Endothelial cell of hepatic sinusoid (primary cell): ENCODE measurements at regions not wholly inside any gene's neighbourhood (a gene's known extent, or its start where the extent isn't known, plus 50 kb on each side); places are given as distances from the start of the nearest gene placed in this dataset.

Source experiments
- in situ Hi-C: cut with HindIII; loops from 2 replicates; pipeline ENCODE4 v1.10.0; 2017; ENCODE audit warnings: low sequenced_read_pairs

DNA sequence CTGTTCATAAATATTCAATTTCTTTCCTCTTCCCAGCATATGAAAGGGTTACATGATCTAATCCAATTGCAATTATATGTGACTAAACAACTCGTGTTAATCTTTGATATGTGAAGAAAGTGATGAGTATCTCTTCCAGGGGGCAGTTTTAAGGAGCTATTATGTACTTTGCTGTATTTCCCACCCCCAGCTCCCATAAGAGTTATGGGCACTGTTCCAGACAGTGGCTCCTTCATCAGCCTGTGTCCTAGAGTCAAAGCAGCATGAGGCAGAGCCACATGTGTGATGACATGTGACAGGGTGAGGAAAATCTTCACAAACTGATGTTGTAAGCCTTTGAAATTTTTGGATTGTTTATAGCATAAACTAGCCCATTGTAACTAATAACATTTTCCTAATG is 315.4 kb downstream of the DIPK2A start:
- in situ Hi-C loops, result no loop called here

DNA sequence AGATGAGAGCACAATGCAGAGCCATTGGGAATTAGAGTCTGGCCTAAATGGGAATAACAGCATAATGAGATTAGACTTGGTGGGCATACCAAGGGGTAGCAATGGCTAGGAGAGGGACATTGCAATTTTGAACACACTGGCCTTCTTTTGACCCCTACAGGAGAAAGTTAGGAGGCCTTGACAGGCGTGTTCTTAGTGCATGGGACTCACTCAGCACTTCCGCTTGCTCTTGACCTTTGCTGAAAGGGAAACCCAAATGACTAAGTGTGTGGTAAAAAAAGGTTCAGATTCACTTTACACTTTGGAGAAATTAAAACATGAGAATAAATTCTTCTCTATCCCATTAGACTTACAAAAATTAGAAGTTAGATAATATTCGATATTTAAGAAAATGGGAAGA is 317.4 kb downstream of the DIPK2A start:
- in situ Hi-C loops, result no loop called here

DNA sequence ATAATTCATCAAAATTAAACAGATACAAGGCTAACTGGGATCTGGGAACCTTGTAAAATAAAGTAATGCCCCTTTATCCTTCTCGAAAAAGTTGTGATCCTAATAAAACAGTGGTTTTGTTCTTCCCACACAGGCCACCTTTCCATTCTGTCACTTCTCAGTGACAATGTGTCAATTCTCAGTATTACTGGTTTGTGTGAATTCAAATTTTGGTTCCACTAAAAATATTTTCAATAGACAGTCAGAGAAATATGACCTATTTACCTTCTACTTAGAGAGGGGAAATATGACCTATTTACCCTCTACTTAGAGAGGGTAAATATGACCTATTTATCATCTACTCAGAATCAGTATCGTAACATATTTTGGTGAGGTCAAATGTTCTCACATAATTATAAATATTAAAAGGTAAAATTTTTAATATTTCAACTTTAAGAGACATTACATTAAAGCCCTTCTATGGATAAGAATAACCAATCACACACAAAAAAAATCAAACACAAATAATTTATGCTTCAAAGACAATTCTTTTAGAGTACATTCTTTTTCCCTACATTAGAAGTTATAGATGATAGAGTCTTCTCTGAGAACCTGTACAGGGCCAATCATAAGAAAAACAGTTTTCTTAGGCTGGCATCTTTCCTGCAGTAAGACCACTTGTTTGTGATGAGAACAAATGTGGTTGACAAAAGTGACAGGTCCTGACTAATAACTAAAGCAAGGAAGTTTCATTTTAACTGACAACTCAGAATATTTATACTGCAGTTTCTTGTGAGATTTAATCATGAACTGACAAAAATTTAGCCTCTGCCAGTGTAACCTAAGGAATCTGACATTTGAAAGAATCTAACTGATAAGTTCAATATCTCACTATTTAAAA is 323.3 kb downstream of the DIPK2A start:
- in situ Hi-C loops, result no loop called here

DNA sequence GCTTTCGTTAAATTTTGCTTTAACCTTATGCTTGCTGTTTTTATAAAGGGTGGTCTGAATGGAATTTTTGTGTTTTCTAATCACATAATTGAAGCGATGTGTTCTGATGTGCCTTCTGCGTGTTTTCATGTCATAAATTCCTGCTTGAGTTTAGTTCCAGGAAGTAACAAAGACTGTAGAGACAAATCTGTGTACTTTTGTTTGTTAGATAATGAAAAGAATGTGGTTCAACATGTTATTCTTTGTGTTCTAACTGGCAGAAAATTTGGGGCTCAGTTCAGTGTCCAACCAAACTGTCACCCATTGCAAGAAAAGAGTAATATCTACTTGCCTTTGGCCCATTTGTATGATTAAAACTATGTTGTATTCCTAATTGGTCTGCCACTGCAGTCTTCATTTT is 324.0 kb downstream of the DIPK2A start:
- in situ Hi-C loops, result no loop called here

DNA sequence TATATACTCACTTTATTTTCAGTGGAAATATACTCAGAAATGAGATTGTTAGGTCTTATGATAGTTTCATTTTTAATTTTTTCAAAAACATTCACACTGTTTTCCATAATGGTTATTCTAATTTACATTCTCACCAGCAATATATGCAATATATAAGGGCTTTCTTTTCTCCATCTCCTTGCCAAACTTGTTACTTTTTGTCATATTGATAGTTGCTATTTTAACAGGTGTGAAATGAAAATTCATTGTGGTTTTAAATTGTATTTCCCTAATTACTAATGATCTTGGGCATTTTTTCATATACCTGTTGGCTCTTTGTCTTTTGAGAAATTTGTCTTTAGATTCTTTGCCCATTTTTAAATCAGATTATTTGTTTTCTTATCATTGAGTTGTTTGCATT is 325.2 kb downstream of the DIPK2A start:
- in situ Hi-C loops, result no loop called here

DNA sequence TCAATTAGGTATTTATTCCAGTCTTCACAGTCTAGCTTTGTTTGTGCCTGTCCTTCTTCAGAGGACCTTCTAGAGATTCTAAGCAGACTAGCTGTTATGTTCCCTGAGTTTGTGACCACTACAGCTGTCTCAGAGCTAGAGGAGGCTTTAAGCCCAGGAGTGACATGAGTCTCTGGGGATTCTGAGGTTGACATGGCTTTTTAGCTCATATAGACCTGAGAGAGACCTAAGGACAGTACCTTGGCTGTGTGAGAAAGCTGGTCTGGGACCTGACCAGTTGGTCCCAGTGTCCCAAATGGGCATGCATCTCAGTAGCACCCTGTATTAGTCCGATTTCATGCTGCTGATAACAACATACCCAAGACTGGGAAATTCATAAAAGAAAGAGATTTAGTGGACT is 330.2 kb downstream of the DIPK2A start:
- in situ Hi-C loops, result no loop called here

DNA sequence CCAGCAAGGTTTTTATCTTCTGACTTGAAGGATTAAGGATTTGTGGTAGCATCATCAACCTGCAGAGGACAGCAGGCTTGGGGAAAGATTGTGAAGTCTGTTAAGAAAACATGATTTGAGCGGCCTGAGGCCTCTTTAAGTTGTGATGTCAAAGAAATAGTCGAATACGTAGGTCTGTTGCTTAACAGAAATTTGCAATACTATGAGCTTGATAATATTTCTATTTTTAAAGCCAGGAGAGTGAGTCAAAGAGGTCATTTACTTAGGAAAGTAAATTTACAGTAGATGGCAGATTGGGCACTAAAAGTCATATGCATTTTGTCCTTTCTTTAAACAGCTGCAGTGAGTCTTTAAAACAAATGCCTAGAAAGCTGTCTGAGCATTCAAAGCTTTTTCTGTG is 336.3 kb downstream of the DIPK2A start:
- in situ Hi-C loops, result no loop called here

DNA sequence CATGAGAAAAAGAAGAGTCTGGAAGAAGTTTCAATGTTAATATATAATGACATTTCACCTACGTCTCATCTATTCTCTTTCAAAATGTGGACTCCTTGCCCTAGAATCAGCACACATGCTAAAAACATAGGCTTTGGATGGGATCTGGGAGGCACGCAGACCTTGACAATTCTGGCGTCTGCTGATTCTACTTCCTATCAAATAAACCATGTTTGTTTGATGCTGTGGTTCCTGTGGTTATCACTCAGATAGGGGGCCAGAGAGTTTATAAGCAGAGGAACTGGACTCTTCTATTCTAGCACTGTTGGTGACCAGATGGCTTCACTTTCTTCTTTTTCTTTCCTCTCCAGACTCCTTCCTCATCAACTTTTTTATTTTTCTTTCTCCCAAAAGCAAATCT is 336.8 kb downstream of the DIPK2A start:
- in situ Hi-C loops, result no loop called here

DNA sequence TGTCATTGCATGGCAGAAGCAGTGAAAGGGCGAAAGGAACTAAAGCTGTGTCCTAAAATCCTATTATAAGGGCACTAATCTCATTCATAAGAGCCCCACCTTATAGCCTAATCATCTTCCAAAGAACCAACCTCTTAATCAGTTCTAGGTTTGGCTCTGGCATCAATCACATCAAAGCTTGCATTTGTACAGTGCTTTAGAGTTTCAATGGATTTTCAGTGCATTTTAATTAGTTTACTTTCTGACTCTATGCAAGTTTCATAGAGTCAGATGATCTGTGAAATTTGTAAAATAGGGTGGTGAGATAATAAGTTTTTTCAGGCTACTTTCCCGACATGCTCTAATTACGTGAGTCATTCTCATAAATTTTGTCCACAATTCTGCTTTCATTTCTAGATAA is 341.1 kb downstream of the DIPK2A start:
- in situ Hi-C loops, result loop anchor here (5.0 kb wide), 1 partner anchor 90 kb away; no protein-coding TSS in a partner anchor

DNA sequence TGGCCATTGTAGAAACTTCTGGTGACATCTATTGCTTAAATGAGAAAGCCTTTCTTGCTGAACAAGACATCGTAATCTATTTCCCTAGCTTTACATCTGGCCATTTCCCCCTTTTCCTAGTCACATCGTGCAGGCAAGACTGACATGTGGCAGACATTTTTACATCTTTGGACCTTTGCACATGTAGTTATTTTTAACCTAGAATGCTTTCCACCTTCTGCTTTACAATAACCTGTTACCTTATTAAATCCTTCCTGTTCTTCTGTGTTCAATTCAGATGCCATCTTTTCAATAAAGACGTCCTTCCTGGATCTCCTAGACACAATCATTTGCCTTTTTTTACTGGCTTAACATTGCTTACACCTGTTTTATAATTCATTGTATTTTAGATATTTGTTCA is 343.3 kb downstream of the DIPK2A start:
- in situ Hi-C loops, result loop anchor here (5.0 kb wide), 1 partner anchor 87 kb away; no protein-coding TSS in a partner anchor

DNA sequence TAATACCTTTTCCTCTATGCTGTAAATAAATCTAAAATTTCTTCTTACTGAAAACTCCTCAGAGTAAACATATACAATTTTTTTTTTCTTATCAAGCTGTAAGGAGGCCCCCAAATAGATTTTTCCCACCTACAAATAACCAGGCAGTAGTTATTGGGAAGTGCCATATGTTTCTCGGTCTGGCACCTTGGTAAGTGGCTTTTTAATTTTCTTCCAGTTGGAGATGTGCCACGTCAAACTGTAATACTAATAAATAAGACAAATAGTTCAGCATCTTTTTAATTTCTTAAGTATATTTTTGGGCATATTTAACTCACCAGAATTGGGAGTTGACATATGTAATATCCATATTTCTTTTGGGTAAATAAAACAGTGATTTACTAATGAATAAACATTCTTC is 346.3 kb downstream of the DIPK2A start:
- in situ Hi-C loops, result no loop called here

DNA sequence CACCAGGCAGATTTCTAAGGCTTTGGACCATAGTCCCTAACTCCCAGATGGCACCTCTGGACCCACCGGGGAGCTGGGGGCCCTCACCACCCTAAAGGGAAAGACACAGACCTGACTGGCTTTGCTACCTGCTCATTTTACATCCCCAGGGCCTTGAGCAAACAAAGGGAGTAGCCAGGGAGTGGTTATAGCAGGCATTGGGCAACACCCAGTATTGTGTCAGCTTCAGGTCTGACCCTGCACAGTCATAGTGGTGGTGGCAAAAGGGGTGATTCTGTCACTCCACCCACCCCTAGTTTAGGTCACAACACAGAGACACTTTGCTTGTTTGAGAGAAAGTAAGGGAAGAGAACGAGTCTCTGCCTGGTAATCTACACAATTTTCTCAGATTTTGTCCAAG is 352.5 kb downstream of the DIPK2A start:
- in situ Hi-C loops, result no loop called here

DNA sequence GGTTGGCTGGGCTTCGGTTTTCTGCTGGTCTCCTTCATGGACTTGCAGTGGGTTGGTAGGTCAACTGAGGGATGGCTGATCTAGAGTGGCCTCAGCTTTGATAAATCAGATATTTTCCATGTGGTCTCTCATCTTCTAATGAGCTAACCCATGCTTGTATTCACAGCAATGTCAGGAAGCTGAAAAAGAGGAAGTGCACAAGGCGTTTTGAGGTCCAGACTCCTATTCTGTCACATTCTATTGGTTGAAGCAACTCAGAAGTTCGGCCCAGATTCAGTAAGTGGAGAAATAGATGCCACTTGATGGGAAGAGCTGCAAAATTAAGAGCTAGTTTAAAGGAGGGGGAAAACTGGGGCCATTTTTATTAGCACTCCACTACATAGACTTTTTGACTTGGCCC is 361.2 kb downstream of the DIPK2A start:
- in situ Hi-C loops, result no loop called here

DNA sequence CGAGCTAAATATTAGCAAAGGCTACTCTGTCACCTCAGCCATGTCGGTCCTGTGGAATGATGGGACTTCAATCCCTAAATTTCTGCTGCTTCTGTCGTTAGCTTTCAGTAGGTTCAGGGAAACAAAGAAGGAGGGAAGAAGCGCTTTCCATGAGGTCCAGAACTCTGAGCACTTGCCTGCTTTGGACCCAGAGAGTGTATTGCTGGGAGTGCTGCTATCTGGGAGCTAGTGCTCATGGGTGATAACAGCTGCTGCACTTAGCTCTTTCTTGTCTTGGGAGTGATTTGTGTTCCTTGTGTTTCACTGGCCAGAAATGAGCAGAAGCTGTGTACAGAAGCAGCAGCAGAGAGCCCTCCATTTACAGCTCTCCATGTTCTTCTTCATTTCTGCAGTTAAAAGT is 369.8 kb downstream of the DIPK2A start:
- in situ Hi-C loops, result no loop called here

DNA sequence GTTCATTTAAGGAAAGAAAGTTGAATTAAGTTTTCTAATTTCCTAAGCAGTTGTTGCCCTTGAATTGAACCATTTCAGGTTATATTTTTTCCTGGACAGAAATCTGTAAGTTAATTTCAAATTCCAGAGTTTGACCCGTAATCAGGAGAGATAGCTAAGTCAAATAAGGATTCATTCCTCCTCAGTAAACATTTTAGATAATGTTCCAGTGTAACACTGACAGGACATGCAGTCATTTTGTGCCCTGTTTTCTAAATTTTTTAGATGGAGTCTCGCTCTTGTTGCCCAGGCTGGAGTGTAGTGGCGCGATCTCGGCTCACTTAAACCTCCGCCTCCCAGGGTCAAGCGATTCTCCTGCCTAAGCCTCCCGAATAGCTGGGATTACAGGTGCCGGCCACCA is 371.7 kb downstream of the DIPK2A start:
- in situ Hi-C loops, result no loop called here

DNA sequence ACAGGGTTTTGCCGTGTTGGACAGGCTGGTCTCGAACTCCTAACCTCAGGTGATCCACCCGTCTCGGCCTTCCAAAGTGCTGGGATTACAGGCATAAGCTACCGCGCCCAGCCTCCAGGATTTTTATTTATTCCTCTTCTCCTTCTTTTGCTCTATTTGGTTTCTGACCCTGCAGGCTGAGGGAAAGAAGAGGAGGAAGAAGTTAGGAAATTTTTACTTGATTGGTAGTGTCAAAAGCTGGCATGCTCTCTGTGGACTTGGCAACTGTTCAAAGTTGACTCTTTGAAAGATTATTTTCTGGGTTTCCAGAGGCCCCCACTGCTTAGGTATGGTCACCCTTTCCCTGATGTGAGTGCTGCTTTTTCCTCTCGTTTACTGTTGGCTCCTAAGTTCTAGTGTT is 372.2 kb downstream of the DIPK2A start:
- in situ Hi-C loops, result no loop called here

DNA sequence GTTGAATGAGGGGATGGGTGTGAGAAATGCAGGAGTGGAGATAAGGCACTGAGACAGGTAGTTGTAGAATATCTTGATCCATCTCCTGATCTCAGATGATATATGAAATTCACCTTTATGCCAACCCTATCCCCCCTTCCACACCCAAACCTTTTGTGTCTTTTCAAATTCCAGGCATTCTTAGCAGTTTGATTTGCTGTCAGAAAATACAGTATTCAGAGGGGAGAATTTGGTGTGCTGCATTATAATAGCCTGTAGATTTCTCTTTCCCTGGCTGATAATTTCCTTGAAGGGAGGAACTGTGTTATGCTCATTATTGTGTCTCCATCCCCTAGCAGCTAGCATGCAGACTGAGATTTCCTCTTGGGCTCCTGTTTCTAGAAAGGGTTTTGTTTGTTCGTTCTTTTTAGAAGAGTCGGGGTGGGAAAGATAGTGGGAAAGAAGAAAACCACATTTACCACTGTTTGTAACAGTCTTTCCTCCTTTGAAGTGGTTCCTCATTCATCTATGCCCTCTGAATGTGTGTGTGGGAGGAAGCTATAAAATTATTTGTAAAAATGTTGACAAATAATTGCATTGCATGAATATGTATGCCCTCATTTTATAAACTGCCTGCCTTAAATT is 373.4 kb downstream of the DIPK2A start:
- in situ Hi-C loops, result no loop called here

DNA sequence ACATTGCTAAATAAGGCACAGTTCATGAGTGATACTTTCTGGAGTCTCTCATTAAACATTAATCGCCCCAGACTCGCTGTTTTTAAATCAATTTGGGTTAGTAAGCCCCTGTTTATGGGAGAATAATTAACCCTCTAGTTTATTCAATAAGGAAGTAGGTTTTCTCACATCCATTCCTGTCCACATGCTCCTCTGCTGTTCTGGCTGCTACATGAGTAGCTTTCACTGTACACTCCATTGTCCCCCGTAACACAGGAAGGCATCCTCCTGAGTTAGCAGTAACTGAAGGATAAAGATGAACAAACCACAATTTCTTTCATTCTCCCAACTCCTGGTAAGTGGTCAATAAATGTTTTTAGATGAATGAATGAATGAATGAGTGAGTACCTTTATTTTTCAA is 378.5 kb downstream of the DIPK2A start:
- in situ Hi-C loops, result no loop called here

DNA sequence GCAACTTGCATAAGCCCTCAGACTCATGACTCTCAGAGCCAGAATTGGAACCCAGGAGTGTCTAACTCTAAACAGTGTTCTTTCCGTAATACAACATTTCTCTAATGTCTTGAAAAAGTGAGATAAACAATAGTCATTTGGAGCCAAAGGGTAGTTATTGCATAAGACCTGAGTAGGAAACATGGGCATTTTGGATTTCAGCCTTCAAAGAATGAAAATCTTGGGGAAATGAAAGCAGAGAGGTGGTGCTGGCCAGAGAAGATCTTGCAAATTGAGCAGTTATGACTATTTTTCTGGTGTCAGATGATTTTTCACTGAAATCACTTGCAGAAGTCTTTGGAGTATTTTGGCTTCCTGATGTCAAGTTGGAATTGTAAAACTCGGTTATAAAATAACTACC is 379.4 kb downstream of the DIPK2A start:
- in situ Hi-C loops, result no loop called here

DNA sequence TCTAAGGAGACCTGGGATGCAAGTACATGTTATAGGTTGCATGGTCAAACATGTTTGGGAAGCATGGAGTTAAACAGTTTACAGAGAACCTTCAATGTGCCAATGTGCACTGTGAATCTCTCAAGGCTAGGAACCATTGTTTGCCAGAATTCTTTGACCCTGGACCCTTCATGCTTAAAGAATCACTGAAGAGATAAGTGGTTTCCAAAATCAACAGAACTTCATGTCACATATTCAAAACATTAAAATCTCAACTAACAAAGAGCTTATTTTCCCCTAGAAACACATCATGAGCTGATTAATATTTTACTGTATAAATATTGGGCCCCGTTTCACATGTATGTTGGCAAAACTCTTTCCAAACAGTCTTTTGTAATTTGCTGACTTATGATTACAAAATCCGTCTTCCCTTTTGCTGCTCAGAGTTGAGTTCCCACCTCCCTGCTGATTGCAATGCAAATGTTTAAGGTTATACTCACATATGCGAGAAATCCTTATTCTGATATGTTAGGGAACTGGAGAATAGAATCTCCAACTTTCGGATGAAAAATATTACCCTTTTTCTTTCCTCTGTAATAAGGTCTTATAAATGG is 380.2 kb downstream of the DIPK2A start:
- in situ Hi-C loops, result no loop called here

DNA sequence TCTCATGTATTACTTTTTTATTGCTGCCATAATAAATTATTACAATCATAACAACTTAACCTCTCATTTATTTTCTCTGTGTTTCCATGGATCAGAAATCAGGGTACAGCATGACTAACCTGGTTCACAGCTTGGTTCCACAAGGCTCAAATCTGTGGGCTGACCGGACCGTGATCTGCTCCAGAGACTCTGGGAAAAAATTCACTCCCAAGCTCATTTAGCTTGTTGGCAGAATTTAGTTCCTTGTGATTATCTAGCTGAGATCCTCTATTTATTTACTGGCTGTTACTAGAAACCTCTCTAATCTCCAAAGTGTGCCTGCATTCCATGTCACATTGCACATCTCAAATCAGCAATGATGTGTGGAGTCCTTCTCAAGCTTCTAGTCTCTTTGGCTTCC is 386.6 kb downstream of the DIPK2A start:
- in situ Hi-C loops, result no loop called here

DNA sequence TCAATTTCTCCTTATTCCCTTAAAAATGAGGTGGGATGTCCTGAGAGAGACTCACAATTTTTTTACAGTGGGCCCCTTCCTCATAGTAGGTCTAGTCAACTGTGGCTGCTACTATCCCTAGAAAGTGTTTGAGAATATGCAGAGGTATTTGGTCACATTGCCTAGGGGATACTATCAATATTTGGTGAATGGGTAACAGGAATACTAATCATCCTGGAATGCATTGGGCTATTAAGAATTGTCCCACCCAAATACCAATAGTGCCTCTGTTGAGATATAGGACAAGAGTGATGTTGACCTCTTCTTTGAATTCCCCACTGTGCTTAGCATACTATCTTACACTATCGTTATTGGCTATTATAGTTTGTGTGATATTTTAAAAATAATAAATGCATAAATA is 389.4 kb downstream of the DIPK2A start:
- in situ Hi-C loops, result no loop called here
